ENCODE measurements at regions not wholly inside any gene's neighbourhood (a gene's known extent, or its start where the extent isn't known, plus 50 kb on each side); places are given as distances from the start of the nearest gene placed in this dataset.
A peak's percentile ranks its signal among the peaks of the same experiment; 100 is the strongest.

DNA sequence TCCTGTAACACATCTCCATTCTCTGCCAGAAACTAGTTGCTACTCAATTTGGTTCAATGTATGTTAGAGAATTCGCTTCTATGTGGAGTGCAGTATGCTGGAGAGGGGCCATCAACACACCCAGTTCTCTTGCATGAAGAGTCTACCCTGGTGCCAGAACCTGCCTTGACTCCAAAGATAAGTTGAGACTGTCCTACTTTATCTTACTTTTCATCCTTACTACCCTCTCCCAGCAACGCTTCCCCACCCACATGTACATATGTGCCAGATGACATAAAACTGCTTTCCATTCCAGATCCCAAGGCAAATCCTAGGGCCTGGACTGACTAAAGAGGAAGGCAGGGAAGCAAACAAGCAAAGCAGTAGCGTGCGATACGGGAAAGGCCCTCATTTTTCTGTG lies 442.6 kb upstream of the THRB start:
- Histone ChIP-seq H3K27ac (ENCODE audit: low read length) (no peak overlapping the region), H3K4me1 (ENCODE audit: control insufficient read depth, insufficient read depth, low read length) (no peaks in the 10 kb centered on the region), H3K9me3 (ENCODE audit: control insufficient read depth, low read length) (no peaks in the 10 kb centered on the region), H3K27me3 (ENCODE audit: control insufficient read depth, insufficient read depth) (no peaks in the 10 kb centered on the region), H3K4me3 (ENCODE audit: low read length) (no peak overlapping the region)
- ATAC-seq (no peak), DNase-seq (no peak)
- intact Hi-C loops (cut with DNase I), result no loop called here
- WGBS, result 61% methylated on average over 5 of the region's 5 CpGs

GRCh38 chr3:24937780-24938179 lies 443.1 kb upstream of the THRB start:
- Histone ChIP-seq H3K27me3 (ENCODE audit: control insufficient read depth, insufficient read depth) (no peaks in the 10 kb centered on the region), H3K4me1 (ENCODE audit: control insufficient read depth, insufficient read depth, low read length) (no peaks in the 10 kb centered on the region), H3K4me3 (ENCODE audit: low read length) (no peak overlapping the region), H3K9me3 (ENCODE audit: control insufficient read depth, low read length) (no peaks in the 10 kb centered on the region), H3K27ac (ENCODE audit: low read length) (no peak overlapping the region)
- intact Hi-C loops (cut with DNase I), result no loop called here
- 85% methylated on average over 5 of the region's 5 CpGs for WGBS
- DNase-seq (no peak), ATAC-seq (no peak)

DNA sequence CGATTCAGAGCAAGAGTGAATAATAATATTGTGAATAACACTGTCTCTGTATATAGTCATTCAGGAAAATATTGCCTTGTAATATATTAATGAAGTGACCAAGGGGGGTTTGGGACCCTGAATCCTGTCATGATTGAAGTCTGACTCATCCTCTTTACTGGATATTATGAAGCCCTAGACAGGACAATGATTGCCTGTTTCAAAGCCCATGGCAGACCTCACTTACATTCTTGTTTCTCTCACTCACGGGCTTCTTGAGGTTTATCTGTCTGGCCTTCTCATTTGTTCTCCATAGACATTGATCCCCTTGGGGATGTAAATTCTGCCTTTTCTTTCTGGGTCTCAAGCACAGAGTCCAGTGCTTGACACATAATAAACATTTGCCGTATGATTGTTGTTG lies 449.3 kb upstream of the THRB start:
- Histone ChIP-seq H3K4me3 (ENCODE audit: low read length) (no peak overlapping the region), H3K4me1 (ENCODE audit: control insufficient read depth, insufficient read depth, low read length) (no peaks in the 10 kb centered on the region), H3K27ac (ENCODE audit: low read length) (no peak overlapping the region), H3K9me3 (ENCODE audit: control insufficient read depth, low read length) (no peaks in the 10 kb centered on the region), H3K27me3 (ENCODE audit: control insufficient read depth, insufficient read depth) (no peaks in the 10 kb centered on the region)
- WGBS, result 83% methylated on average over 3 of the region's 3 CpGs
- DNase-seq (no peak), ATAC-seq (no peak)
- intact Hi-C loops (cut with DNase I), result no loop called here

GRCh38 chr3:24944805-24945520 lies 450.3 kb upstream of the THRB start:
- intact Hi-C loops (cut with DNase I), result no loop called here
- ATAC-seq, result no peak
- Histone ChIP-seq H3K9me3 (ENCODE audit: control insufficient read depth, low read length) (no peaks in the 10 kb centered on the region), H3K27me3 (ENCODE audit: control insufficient read depth, insufficient read depth) (no peaks in the 10 kb centered on the region), H3K4me3 (ENCODE audit: low read length) (no peak overlapping the region), H3K27ac (ENCODE audit: low read length) (no peak overlapping the region), H3K4me1 (ENCODE audit: control insufficient read depth, insufficient read depth, low read length) (no peaks in the 10 kb centered on the region)
- no peak for DNase-seq
- WGBS, result 94% methylated on average over 3 of the region's 3 CpGs

DNA sequence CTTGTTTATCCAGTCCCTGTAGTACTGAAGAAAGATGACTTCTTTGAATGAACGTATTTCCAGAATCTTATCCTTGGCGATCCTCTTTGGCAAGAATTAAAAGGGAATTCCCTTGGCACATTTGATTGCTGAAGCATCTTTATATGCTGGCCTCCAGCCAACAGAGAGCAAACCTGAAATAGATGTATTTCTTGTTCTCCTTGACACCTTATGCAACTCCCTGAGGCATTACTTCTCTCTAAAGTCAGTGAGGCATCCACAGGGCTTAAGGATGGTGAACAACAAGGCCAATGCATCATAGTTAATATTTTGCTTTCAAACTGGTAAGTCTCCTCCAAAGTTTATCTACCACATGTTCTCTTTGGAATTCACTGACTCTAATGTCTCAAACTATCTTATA lies 450.9 kb upstream of the THRB start:
- H3K27me3 ChIP-seq (ENCODE audit: control insufficient read depth, insufficient read depth), result no peaks in the 10 kb centered on the region
- no peaks in the 10 kb centered on the region for H3K4me1 ChIP-seq (ENCODE audit: control insufficient read depth, insufficient read depth, low read length)
- no peak for DNase-seq
- H3K27ac ChIP-seq (ENCODE audit: low read length), result no peak overlapping the region
- no peak for ATAC-seq
- 30% methylated on average over 2 of the region's 2 CpGs for WGBS
- no peaks in the 10 kb centered on the region for H3K9me3 ChIP-seq (ENCODE audit: control insufficient read depth, low read length)
- H3K4me3 ChIP-seq (ENCODE audit: low read length), result no peak overlapping the region
- intact Hi-C loops (cut with DNase I), result no loop called here

DNA sequence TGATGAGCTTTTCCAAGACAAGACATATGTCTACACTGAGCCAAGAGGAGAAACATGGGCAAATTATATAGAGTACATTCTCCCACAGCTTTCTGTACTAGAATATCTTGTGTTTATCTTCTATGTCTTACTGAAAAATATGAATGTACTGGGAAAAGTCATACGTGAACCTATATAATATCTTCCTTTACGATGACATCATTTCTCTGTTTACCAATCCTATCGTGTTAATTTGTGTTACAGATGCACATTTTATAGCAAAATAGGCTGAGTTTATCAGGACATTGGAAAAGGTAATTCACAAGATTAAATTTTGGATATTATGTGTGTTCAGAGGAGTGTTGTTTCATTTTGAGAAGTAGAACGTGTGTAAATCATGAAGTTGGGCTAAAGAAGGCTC lies 452.5 kb upstream of the THRB start:
- no peaks in the 10 kb centered on the region for H3K27me3 ChIP-seq (ENCODE audit: control insufficient read depth, insufficient read depth)
- intact Hi-C loops (cut with DNase I), result no loop called here
- 87% methylated on average over 4 of the region's 4 CpGs for WGBS
- no peaks in the 10 kb centered on the region for H3K4me1 ChIP-seq (ENCODE audit: control insufficient read depth, insufficient read depth, low read length)
- no peak for DNase-seq
- no peaks in the 10 kb centered on the region for H3K9me3 ChIP-seq (ENCODE audit: control insufficient read depth, low read length)
- no peak overlapping the region for H3K27ac ChIP-seq (ENCODE audit: low read length)
- no peak for ATAC-seq
- H3K4me3 ChIP-seq (ENCODE audit: low read length), result no peak overlapping the region

GRCh38 chr3:24951180-24951579 lies 456.5 kb upstream of the THRB start:
- Histone ChIP-seq H3K9me3 (ENCODE audit: control insufficient read depth, low read length) (no peaks in the 10 kb centered on the region), H3K4me1 (ENCODE audit: control insufficient read depth, insufficient read depth, low read length) (no peaks in the 10 kb centered on the region), H3K27ac (ENCODE audit: low read length) (no peak overlapping the region), H3K27me3 (ENCODE audit: control insufficient read depth, insufficient read depth) (no peaks in the 10 kb centered on the region), H3K4me3 (ENCODE audit: low read length) (no peak overlapping the region)
- ATAC-seq, result no peak
- 79% methylated on average over 4 of the region's 4 CpGs for WGBS
- no peak for DNase-seq
- intact Hi-C loops (cut with DNase I), result no loop called here

GRCh38 chr3:24952388-24952787 lies 457.7 kb upstream of the THRB start:
- WGBS, result 81% methylated on average over 6 of the region's 6 CpGs
- no peak overlapping the region for H3K27ac ChIP-seq (ENCODE audit: low read length)
- H3K4me1 ChIP-seq (ENCODE audit: control insufficient read depth, insufficient read depth, low read length), result no peaks in the 10 kb centered on the region
- no peaks in the 10 kb centered on the region for H3K9me3 ChIP-seq (ENCODE audit: control insufficient read depth, low read length)
- no peak overlapping the region for H3K4me3 ChIP-seq (ENCODE audit: low read length)
- ATAC-seq (no peak), DNase-seq (no peak)
- no peaks in the 10 kb centered on the region for H3K27me3 ChIP-seq (ENCODE audit: control insufficient read depth, insufficient read depth)
- intact Hi-C loops (cut with DNase I), result no loop called here

- H3K27ac ChIP-seq (ENCODE audit: low read length), result no peak overlapping the region
- H3K4me3 ChIP-seq (ENCODE audit: low read length), result no peak overlapping the region
- no peaks in the 10 kb centered on the region for H3K27me3 ChIP-seq (ENCODE audit: control insufficient read depth, insufficient read depth)
- ATAC-seq, result no peak
- no peaks in the 10 kb centered on the region for H3K9me3 ChIP-seq (ENCODE audit: control insufficient read depth, low read length)
- DNase-seq, result no peak
- H3K4me1 ChIP-seq (ENCODE audit: control insufficient read depth, insufficient read depth, low read length), result no peaks in the 10 kb centered on the region
- WGBS, result 54% methylated on average over 5 of the region's 5 CpGs
- intact Hi-C loops (cut with DNase I), result no loop called here
These were observed 458.6 kb upstream of the THRB start for GRCh38 chr3:24953060-24953771.

- ATAC-seq (peak; percentile 45 to 89), DNase-seq (no peak)
- Histone ChIP-seq H3K27me3 (ENCODE audit: control insufficient read depth, insufficient read depth) (no peaks in the 10 kb centered on the region), H3K27ac (ENCODE audit: low read length) (peak overlapping the region; percentile 24), H3K4me3 (ENCODE audit: low read length) (no peak overlapping the region), H3K4me1 (ENCODE audit: control insufficient read depth, insufficient read depth, low read length) (no peaks in the 10 kb centered on the region), H3K9me3 (ENCODE audit: control insufficient read depth, low read length) (no peaks in the 10 kb centered on the region)
- WGBS, result 70% methylated on average over 4 of the region's 4 CpGs
- intact Hi-C loops (cut with DNase I), result no loop called here
These were observed 462.0 kb upstream of the THRB start for GRCh38 chr3:24956613-24957012.

DNA sequence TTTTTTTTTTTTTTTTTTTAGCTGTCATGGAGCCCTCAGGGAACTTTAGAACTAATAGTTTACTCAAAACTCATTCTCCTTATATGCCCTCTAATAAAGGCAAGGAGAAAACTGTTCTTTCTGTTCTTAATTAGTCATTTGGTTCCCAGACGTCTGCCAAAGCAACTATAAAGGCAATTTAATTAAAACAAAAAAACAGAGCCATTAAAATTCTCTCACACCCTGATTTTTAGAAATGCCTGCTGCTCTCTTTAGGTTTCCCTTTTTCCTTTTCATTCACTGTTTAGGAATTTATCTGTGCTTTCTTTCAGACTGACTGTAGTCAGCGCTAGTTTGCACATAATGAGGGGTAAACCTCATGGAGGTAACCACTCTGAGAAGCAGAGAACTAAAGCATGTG lies 463.6 kb upstream of the THRB start:
- H3K4me1 ChIP-seq (ENCODE audit: control insufficient read depth, insufficient read depth, low read length), result no peaks in the 10 kb centered on the region
- H3K9me3 ChIP-seq (ENCODE audit: control insufficient read depth, low read length), result no peaks in the 10 kb centered on the region
- no peaks in the 10 kb centered on the region for H3K27me3 ChIP-seq (ENCODE audit: control insufficient read depth, insufficient read depth)
- H3K4me3 ChIP-seq (ENCODE audit: low read length), result no peak overlapping the region
- intact Hi-C loops (cut with DNase I), result no loop called here
- DNase-seq, result no peak
- WGBS, result 67% methylated on average over 2 of the region's 2 CpGs
- no peak overlapping the region for H3K27ac ChIP-seq (ENCODE audit: low read length)
- no peak for ATAC-seq

Measured in right cardiac atrium (tissue), 5 donors.